ENCODE measurements at regions not wholly inside any gene's neighbourhood (a gene's known extent, or its start where the extent isn't known, plus 50 kb on each side); places are given as distances from the start of the nearest gene placed in this dataset.

DNA sequence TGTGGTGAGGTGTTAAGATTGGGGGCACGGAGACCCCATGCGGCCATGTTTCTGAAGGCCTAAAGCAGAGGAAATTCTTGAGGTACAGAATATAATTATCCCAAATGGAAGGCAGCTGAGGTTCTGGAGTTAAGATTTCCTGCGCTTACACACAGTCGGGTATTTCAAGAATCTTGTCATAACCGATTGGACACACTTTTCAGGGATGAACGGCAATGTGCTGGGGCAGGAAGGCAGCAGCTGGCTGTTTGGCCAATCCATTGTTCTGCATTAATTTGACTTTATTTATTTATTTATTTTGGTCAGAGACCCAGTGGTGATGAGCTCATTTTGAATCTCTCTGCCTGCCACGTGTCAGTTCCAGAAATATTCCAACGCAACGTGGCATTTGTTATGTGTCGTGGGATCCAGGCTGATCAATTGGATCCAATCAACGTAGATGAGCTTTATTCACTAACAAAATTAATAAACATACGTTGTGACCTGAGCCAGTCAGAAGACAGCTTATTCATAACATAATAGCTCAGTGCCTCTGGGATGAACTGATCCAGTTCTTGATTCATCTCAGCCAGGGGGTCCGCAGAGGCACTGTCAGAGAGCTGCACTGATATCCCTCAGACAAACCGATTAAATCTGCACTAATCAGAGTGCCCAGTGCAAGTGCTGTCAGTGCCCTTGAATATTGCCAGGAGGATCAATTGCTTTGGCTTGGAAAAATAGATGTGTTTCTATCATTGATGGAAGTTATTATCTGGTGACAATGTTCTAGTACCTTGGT, 181.0 kb downstream of the KTN1 start:
- intact Hi-C loops (cut with DNase I), result no loop called here
- Histone ChIP-seq H3K27ac (no peak overlapping the region), H3K27me3 (no peaks in the 10 kb centered on the region), H3K4me1 (no peaks in the 10 kb centered on the region), H3K4me3 (no peak overlapping the region), H3K36me3 (no peaks in the 10 kb centered on the region), H3K9me3 (peaks cover 0 to 7% (median 0%) of the 10 kb centered on the region in 11 donors)
- ATAC-seq (no peak), DNase-seq (no peak)
- WGBS, 2 donors, result 91% methylated on average over 14 of the region's 14 CpGs
- TF ChIP-seq, protein P1, sequence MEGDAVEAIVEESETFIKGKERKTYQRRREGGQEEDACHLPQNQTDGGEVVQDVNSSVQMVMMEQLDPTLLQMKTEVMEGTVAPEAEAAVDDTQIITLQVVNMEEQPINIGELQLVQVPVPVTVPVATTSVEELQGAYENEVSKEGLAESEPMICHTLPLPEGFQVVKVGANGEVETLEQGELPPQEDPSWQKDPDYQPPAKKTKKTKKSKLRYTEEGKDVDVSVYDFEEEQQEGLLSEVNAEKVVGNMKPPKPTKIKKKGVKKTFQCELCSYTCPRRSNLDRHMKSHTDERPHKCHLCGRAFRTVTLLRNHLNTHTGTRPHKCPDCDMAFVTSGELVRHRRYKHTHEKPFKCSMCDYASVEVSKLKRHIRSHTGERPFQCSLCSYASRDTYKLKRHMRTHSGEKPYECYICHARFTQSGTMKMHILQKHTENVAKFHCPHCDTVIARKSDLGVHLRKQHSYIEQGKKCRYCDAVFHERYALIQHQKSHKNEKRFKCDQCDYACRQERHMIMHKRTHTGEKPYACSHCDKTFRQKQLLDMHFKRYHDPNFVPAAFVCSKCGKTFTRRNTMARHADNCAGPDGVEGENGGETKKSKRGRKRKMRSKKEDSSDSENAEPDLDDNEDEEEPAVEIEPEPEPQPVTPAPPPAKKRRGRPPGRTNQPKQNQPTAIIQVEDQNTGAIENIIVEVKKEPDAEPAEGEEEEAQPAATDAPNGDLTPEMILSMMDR (IDR thresholded peaks at IDR 0.05), result no peak

DNA sequence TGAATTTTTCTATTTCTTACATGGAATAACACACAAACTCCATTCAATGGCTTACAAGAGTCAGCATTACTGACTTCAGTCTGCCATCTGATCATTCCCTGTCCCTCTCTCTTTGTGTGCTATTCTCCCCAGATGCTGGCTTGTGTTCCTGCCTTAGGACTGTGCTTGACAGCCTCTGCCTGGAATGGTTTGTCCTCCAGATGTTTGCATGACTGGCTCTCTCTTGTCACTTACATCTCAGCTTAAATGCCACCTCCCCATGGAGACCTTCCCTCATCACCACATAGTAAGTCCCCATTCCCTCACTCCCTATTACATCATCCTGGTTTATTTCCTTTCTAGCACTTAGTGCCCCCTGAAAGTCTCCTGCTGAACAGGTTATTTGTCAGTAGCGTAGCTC, 181.6 kb downstream of the KTN1 start:
- DNase-seq (no peak), ATAC-seq (no peak)
- Histone ChIP-seq H3K4me3 (no peak overlapping the region), H3K4me1 (no peaks in the 10 kb centered on the region), H3K27ac (no peak overlapping the region), H3K9me3 (peaks cover 0 to 7% (median 0%) of the 10 kb centered on the region in 11 donors), H3K36me3 (no peaks in the 10 kb centered on the region), H3K27me3 (no peaks in the 10 kb centered on the region)
- 94 to 97% methylated on average over 1 of the region's 1 CpG for WGBS, 2 donors
- TF ChIP-seq, protein P1 (IDR thresholded peaks at IDR 0.05), result no peak
- intact Hi-C loops (cut with DNase I), result no loop called here

DNA sequence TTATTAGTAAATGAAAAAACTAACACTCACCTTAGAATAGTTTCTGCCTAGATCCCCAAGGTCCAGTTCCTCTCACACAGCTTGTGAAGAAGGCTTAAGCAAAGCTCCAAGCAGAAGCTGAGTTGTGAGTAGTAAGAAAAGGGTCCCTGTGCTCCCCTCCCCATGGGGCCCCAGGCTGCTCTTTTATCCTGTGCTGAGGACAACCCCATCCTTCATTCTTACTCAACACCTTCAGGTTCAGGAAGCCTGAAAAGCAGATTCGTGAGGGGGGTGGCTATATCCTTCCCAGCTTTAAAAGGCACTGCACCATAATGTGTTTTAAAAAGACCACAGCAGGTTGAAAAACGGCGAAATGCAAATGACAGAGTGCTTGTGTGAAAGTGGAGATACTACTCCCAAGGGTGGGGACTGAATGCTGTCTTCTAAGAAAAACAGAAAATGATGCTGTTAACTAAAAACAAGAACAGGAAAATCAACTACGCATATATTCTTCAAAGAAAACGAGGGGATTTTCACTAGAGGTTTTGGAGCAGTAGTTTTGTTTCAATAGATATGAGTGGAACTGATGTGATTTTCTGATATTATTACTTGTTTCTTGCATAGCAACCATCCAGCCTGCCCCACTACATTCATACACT, 182.7 kb downstream of the KTN1 start:
- TF ChIP-seq, protein P1 (IDR thresholded peaks at IDR 0.05), result no peak
- H3K36me3 ChIP-seq, result no peaks in the 10 kb centered on the region
- DNase-seq, result no peak
- intact Hi-C loops (cut with DNase I), result no loop called here
- no peak overlapping the region for H3K27ac ChIP-seq
- no peaks in the 10 kb centered on the region for H3K27me3 ChIP-seq
- no peak for ATAC-seq
- H3K9me3 ChIP-seq, result peaks cover 0 to 7% (median 0%) of the 10 kb centered on the region in 11 donors
- no peak overlapping the region for H3K4me3 ChIP-seq
- WGBS, 2 donors, result 57 to 63% methylated on average over 5 of the region's 5 CpGs
- no peaks in the 10 kb centered on the region for H3K4me1 ChIP-seq

DNA sequence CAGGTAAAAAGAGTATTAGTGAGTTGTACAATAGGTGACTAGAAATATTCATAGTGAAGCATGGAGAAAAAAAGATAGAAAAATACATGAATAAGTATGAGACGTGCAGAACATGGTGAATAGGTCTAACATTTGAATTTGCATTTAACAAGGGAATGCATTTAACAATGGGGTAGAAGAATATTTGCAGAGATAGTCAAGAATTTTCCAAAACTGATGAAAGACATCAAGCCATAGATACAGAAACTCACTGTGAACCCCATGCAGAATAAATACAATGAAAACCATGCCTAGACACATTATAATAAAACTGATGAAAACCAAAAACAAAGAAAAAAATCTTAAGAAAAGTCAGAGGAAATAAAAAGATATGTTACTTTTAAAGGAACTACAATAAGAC, 184.8 kb downstream of the KTN1 start:
- TF ChIP-seq, protein P1 (IDR thresholded peaks at IDR 0.05), result no peak
- WGBS, 2 donors, result 55 to 74% methylated on average over 1 of the region's 1 CpG
- intact Hi-C loops (cut with DNase I), result no loop called here
- Histone ChIP-seq H3K9me3 (peaks cover 0 to 7% (median 0%) of the 10 kb centered on the region in 11 donors), H3K27me3 (no peaks in the 10 kb centered on the region), H3K36me3 (no peaks in the 10 kb centered on the region), H3K4me1 (no peaks in the 10 kb centered on the region), H3K4me3 (no peak overlapping the region), H3K27ac (no peak overlapping the region)
- ATAC-seq (no peak), DNase-seq (no peak)
